Astrocyte (in vitro differentiated cells and primary cell): ENCODE measurements at regions not wholly inside any gene's neighbourhood (a gene's known extent, or its start where the extent isn't known, plus 50 kb on each side); places are given as distances from the start of the nearest gene placed in this dataset.

Source experiments
- DNase-seq: peaks from one replicate; pipeline ENCODE4 v3.0.0-alpha.2; 2010; ENCODE audit warnings: low read depth
- FAIRE-seq: peaks from 2 replicates; lab custom pipeline; 2011; peaks lifted over from hg19 to GRCh38; lab: Jason Lieb, UNC
- H2AFZ ChIP-seq: 2 replicates; pipeline ENCODE4 v1.6.0; 2012; ENCODE audit warnings: low read depth, low read length, inconsistent platforms
- H3K27ac ChIP-seq: 2 replicates; pipeline ENCODE4 v1.5.1; 2011; ENCODE audit warnings: low read depth, low read length, inconsistent platforms
- H3K27me3 ChIP-seq: 2 replicates; pipeline ENCODE4 v1.6.0; 2011; ENCODE audit warnings: low read length, inconsistent platforms; ENCODE audit not compliant: insufficient read depth
- H3K36me3 ChIP-seq: 2 replicates; pipeline ENCODE4 v1.5.1; 2011; ENCODE audit warnings: low read length, inconsistent platforms; ENCODE audit not compliant: insufficient read depth
- H3K4me1 ChIP-seq: 2 replicates; pipeline ENCODE4 v1.5.1; 2011; ENCODE audit warnings: low read length, inconsistent platforms; ENCODE audit not compliant: insufficient read depth
- H3K4me2 ChIP-seq: 2 replicates; pipeline ENCODE4 v1.6.0; 2012; ENCODE audit warnings: low read length, inconsistent platforms
- H3K4me3 ChIP-seq: 2 replicates; pipeline ENCODE4 v1.5.1; 2011; ENCODE audit warnings: low read depth, mild to moderate bottlenecking, low read length, inconsistent platforms; ENCODE audit not compliant: insufficient read depth
- H3K79me2 ChIP-seq: 2 replicates; pipeline ENCODE4 v1.6.0; 2012; ENCODE audit warnings: mild to moderate bottlenecking, low read length, inconsistent platforms; ENCODE audit not compliant: insufficient read depth
- H3K9ac ChIP-seq: 2 replicates; pipeline ENCODE4 v1.6.0; 2012; ENCODE audit warnings: mild to moderate bottlenecking, low read length, inconsistent platforms
- H3K9me3 ChIP-seq: 2 replicates; pipeline ENCODE4 v1.5.1; 2012; ENCODE audit warnings: low read depth, mild to moderate bottlenecking, low read length, inconsistent platforms; ENCODE audit not compliant: insufficient read depth
- H4K20me1 ChIP-seq: 2 replicates; pipeline ENCODE4 v1.6.0; 2012; ENCODE audit warnings: low read length, inconsistent platforms; ENCODE audit not compliant: insufficient read depth
- H3K27ac Mint-ChIP-seq: one replicate; pipeline ENCODE4 v1.8.0; 2021; ENCODE audit warnings: mild to moderate bottlenecking, mixed read lengths; ENCODE audit not compliant: unreplicated experiment
- H3K27me3 Mint-ChIP-seq: one replicate; pipeline ENCODE4 v1.8.0; 2021; ENCODE audit warnings: low read depth, mixed read lengths; ENCODE audit not compliant: unreplicated experiment
- H3K36me3 Mint-ChIP-seq: one replicate; pipeline ENCODE4 v1.8.0; 2021; ENCODE audit warnings: low read depth, mixed read lengths; ENCODE audit not compliant: unreplicated experiment
- H3K4me1 Mint-ChIP-seq: one replicate; pipeline ENCODE4 v1.8.0; 2021; ENCODE audit warnings: low read depth, mixed read lengths; ENCODE audit not compliant: unreplicated experiment
- H3K4me3 Mint-ChIP-seq: one replicate; pipeline ENCODE4 v1.8.0; 2021; ENCODE audit warnings: mild to moderate bottlenecking, moderate library complexity, mixed read lengths; ENCODE audit not compliant: unreplicated experiment
- H3K9me3 Mint-ChIP-seq: one replicate; pipeline ENCODE4 v1.8.0; 2021; ENCODE audit warnings: mild to moderate bottlenecking, mixed read lengths; ENCODE audit not compliant: unreplicated experiment
- EZH2 ChIP-seq: IDR thresholded peaks from 2 replicates; pipeline ENCODE4 v1.6.1; 2012; ENCODE audit warnings: mild to moderate bottlenecking, low read length, inconsistent platforms; ENCODE audit not compliant: insufficient read depth
- TF ChIP-seq, protein P1 (sequence below): IDR thresholded peaks from 2 replicates; pipeline ENCODE4 v1.5.1; 2011; ENCODE audit warnings: low read depth, mild to moderate bottlenecking, inconsistent platforms, low read length, moderate library complexity; ENCODE audit not compliant: insufficient read depth

GRCh38 chr22:44384563-44385295 is 72.0 kb upstream of the SHISAL1 start:
- Histone ChIP-seq H3K79me2 (no peaks in the 10 kb centered on the region), H3K36me3 (no peaks in the 10 kb centered on the region), H3K9ac (no peak overlapping the region), H3K27ac (no peak overlapping the region), H3K4me1 (no peaks in the 10 kb centered on the region), H3K4me3 (no peak overlapping the region), H3K27me3 (peaks cover 45% of the 10 kb centered on the region), H2AFZ (no peak overlapping the region), H3K9me3 (no peaks in the 10 kb centered on the region), H4K20me1 (no peaks in the 10 kb centered on the region), H3K4me2 (no peak overlapping the region)
- FAIRE-seq (no peak), DNase-seq (no peak)
- Mint-ChIP-seq H3K27ac (no peak overlapping the region), H3K27me3 (peaks cover 70% of the 10 kb centered on the region), H3K4me3 (no peak overlapping the region), H3K36me3 (no peaks in the 10 kb centered on the region), H3K4me1 (no peaks in the 10 kb centered on the region), H3K9me3 (no peaks in the 10 kb centered on the region)
- no peak for TF ChIP-seq EZH2
- TF ChIP-seq, protein P1, sequence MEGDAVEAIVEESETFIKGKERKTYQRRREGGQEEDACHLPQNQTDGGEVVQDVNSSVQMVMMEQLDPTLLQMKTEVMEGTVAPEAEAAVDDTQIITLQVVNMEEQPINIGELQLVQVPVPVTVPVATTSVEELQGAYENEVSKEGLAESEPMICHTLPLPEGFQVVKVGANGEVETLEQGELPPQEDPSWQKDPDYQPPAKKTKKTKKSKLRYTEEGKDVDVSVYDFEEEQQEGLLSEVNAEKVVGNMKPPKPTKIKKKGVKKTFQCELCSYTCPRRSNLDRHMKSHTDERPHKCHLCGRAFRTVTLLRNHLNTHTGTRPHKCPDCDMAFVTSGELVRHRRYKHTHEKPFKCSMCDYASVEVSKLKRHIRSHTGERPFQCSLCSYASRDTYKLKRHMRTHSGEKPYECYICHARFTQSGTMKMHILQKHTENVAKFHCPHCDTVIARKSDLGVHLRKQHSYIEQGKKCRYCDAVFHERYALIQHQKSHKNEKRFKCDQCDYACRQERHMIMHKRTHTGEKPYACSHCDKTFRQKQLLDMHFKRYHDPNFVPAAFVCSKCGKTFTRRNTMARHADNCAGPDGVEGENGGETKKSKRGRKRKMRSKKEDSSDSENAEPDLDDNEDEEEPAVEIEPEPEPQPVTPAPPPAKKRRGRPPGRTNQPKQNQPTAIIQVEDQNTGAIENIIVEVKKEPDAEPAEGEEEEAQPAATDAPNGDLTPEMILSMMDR, result no peak

DNA sequence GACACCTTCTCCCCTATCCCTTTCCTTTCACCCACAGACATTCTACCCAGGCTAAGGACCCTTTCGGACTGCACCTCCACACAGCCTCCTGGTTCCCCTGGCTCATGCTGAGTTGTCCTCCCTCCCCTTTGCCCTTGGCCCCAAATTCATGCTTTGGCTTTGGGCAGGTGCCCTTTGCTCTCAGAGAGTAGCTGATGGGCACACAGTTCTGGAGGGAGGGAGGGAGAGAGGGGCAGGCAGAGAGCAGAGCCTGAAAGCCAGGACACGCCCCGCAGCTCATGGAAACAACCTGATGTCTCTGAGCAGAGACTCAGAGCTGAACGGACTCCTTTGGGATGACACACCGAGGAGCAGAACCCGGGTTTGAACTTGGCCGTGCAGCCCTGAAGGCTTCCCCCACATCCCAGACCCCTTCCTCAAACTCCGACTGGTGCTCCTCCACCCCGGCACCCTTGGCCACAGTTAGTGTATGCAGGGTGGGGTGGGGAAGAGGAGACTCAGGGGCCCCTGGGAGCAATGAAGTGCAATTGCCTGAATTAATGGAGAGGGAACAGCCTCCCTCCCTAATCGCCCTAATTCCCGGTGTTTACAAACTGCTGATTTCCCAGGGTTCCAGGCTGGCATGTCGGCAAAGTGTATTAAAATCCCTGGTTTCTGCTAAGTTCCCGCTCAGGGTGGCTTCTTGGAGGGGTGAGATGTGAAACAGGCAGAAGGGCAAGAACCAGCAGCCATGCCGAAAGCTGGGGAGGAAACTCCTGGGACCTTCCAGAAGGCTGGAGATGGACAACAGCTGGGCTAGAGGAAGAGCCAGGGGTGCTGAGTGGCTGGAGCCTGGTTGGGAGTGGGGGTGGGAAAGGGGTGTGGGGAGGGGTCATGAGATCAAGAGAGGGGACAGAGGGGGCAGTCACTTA is 71.2 kb upstream of the SHISAL1 start:
- Histone ChIP-seq H2AFZ (no peak overlapping the region), H3K4me3 (no peak overlapping the region), H3K9me3 (no peaks in the 10 kb centered on the region), H4K20me1 (no peaks in the 10 kb centered on the region), H3K79me2 (no peaks in the 10 kb centered on the region), H3K9ac (no peak overlapping the region), H3K36me3 (no peaks in the 10 kb centered on the region), H3K4me2 (no peak overlapping the region), H3K4me1 (no peaks in the 10 kb centered on the region), H3K27me3 (peaks cover 49% of the 10 kb centered on the region), H3K27ac (no peak overlapping the region)
- FAIRE-seq (no peak), DNase-seq (no peak)
- H3K27ac Mint-ChIP-seq, result no peak overlapping the region
- H3K4me1 Mint-ChIP-seq, result no peaks in the 10 kb centered on the region
- TF ChIP-seq, protein P1, result no peak
- TF ChIP-seq EZH2, result no peak
- no peaks in the 10 kb centered on the region for H3K36me3 Mint-ChIP-seq
- no peaks in the 10 kb centered on the region for H3K9me3 Mint-ChIP-seq
- H3K4me3 Mint-ChIP-seq, result no peak overlapping the region
- peaks cover 73% of the 10 kb centered on the region for H3K27me3 Mint-ChIP-seq
